ENCODE measurements at regions not wholly inside any gene's neighbourhood (a gene's known extent, or its start where the extent isn't known, plus 50 kb on each side); places are given as distances from the start of the nearest gene placed in this dataset.

GRCh38 chr7:41889040-41889439, 186.2 kb upstream of the INHBA start:
- POLR2A ChIA-PET, result interaction anchor here (0.6 kb wide), 1 partner anchor 12 kb away, joined by 6 read pairs; no protein-coding TSS in a partner anchor
- DNase-seq (no peak), ATAC-seq (peak; percentile 43)
- Mint-ChIP-seq H3K27ac (peak overlapping the region; percentile 65), H3K4me3 (no peak overlapping the region), H3K27me3 (peaks cover 1% of the 10 kb centered on the region), H3K4me1 (ENCODE audit: low read depth) (peaks cover 46% of the 10 kb centered on the region), H3K9me3 (no peaks in the 10 kb centered on the region), H3K36me3 (ENCODE audit: low read depth) (peaks cover 3% of the 10 kb centered on the region)
- intact Hi-C loops (cut with micrococcal nuclease), result no loop called here
- CTCF ChIA-PET, result interaction anchor here (0.7 to 1.4 kb wide), 4 partner anchors 19 to 54 kb away, joined by 3 to 4 read pairs (median 3); no protein-coding TSS in a partner anchor
- TF ChIP-seq CTCF (IDR thresholded peaks at IDR 0.05), result no peak

GRCh38 chr7:41887416-41887815, 184.5 kb upstream of the INHBA start:
- Mint-ChIP-seq H3K4me1 (ENCODE audit: low read depth) (peaks cover 55% of the 10 kb centered on the region), H3K4me3 (no peak overlapping the region), H3K27ac (no peak overlapping the region), H3K36me3 (ENCODE audit: low read depth) (peaks cover 11% of the 10 kb centered on the region), H3K27me3 (peaks cover 1% of the 10 kb centered on the region), H3K9me3 (peaks cover 6% of the 10 kb centered on the region)
- DNase-seq, result no peak
- no peak for ATAC-seq
- no peak for TF ChIP-seq CTCF (IDR thresholded peaks at IDR 0.05)
- ChIA-PET CTCF (interaction anchor here (1.0 kb wide), 1 partner anchor 53 kb away, joined by 3 read pairs; no protein-coding TSS in a partner anchor), POLR2A (no interaction called here)
- intact Hi-C loops (cut with micrococcal nuclease), result no loop called here

- DNase-seq (no peak), ATAC-seq (no peak)
- Mint-ChIP-seq H3K27ac (no peak overlapping the region), H3K4me3 (no peak overlapping the region), H3K4me1 (ENCODE audit: low read depth) (peaks cover 60% of the 10 kb centered on the region), H3K27me3 (peaks cover 1% of the 10 kb centered on the region), H3K36me3 (ENCODE audit: low read depth) (peaks cover 16% of the 10 kb centered on the region), H3K9me3 (peaks cover 11% of the 10 kb centered on the region)
- no peak for TF ChIP-seq CTCF (IDR thresholded peaks at IDR 0.05)
- ChIA-PET CTCF (interaction anchor here (1.0 kb wide), 1 partner anchor 54 kb away, joined by 3 read pairs; no protein-coding TSS in a partner anchor), POLR2A (no interaction called here)
- intact Hi-C loops (cut with micrococcal nuclease), result no loop called here
These were observed 184.0 kb upstream of the INHBA start for GRCh38 chr7:41886901-41887311.

GRCh38 chr7:41886262-41886900, 183.5 kb upstream of the INHBA start:
- DNase-seq (peak; percentile 41), ATAC-seq (no peak)
- intact Hi-C loops (cut with micrococcal nuclease), result no loop called here
- Mint-ChIP-seq H3K4me3 (no peak overlapping the region), H3K27me3 (peaks cover 1% of the 10 kb centered on the region), H3K36me3 (ENCODE audit: low read depth) (peaks cover 19% of the 10 kb centered on the region), H3K9me3 (peaks cover 13% of the 10 kb centered on the region), H3K27ac (no peak overlapping the region), H3K4me1 (ENCODE audit: low read depth) (peaks cover 60% of the 10 kb centered on the region)
- ChIA-PET CTCF (interaction anchor here (1.0 kb wide), 1 partner anchor 54 kb away, joined by 3 read pairs; no protein-coding TSS in a partner anchor), POLR2A (interaction anchor here (0.7 kb wide), 1 partner anchor 863 kb away, joined by 3 read pairs; no protein-coding TSS in a partner anchor)
- TF ChIP-seq CTCF (IDR thresholded peaks at IDR 0.05), result no peak

- CTCF ChIA-PET, result no interaction called here
- Mint-ChIP-seq H3K4me3 (no peak overlapping the region), H3K27ac (no peak overlapping the region), H3K9me3 (peaks cover 17% of the 10 kb centered on the region), H3K4me1 (ENCODE audit: low read depth) (peaks cover 63% of the 10 kb centered on the region), H3K36me3 (ENCODE audit: low read depth) (peaks cover 25% of the 10 kb centered on the region), H3K27me3 (peaks cover 1% of the 10 kb centered on the region)
- ATAC-seq (no peak), DNase-seq (no peak)
- TF ChIP-seq CTCF (IDR thresholded peaks at IDR 0.05), result no peak
- intact Hi-C loops (cut with micrococcal nuclease), result no loop called here
- POLR2A ChIA-PET, result interaction anchor here (0.7 kb wide), 1 partner anchor 863 kb away, joined by 3 read pairs; no protein-coding TSS in a partner anchor
These were observed 182.9 kb upstream of the INHBA start for GRCh38 chr7:41885748-41886147.

Data from activated CD8-positive, alpha-beta T cell treated with anti-CD3 and anti-CD28 coated beads for 36 hours (primary cell).